ENCODE measurements at regions not wholly inside any gene's neighbourhood (a gene's known extent, or its start where the extent isn't known, plus 50 kb on each side); places are given as distances from the start of the nearest gene placed in this dataset.

- no peak for TF ChIP-seq CTCF (conservative IDR thresholded peaks at IDR 0.05)
- TF ChIP-seq ZFX (IDR thresholded peaks at IDR 0.05), result no peak
Observed at GRCh38 chr15:31856581-31856980, 173.7 kb upstream of the CHRNA7 start.

All from C4-2B (cell line).